Thyroid gland (tissue), 4 donors: ENCODE measurements at regions not wholly inside any gene's neighbourhood (a gene's known extent, or its start where the extent isn't known, plus 50 kb on each side); places are given as distances from the start of the nearest gene placed in this dataset.

Experiments
- DNase-seq, 2 donors: peaks; one replicate each; pipeline ENCODE4 v3.0.0-alpha.2; 2019
- H3K27ac ChIP-seq, 3 donors: fragments of 200-600 bp; sonication (generic); 1 replicate in 2 of 3; 2 replicates in 1 of 3; pipeline ENCODE4 v1.5.1; 2016 to 2019; ENCODE audit warnings: mild to moderate bottlenecking in 1 of 3, moderate library complexity in 1 of 3
- H3K27me3 ChIP-seq: fragments of 200-600 bp; sonication (generic); one replicate; pipeline ENCODE4 v1.5.1; 2019
- H3K36me3 ChIP-seq, 2 donors: fragments of 200-600 bp; sonication (generic); one replicate each; pipeline ENCODE4 v1.5.1; 2016 to 2019
- H3K4me1 ChIP-seq, 2 donors: fragments of 200-600 bp; sonication (generic); one replicate each; pipeline ENCODE4 v1.5.1; 2017 to 2019
- H3K4me3 ChIP-seq, 3 donors: fragments of 200-600 bp; sonication (generic); replicated peaks in 1 of 3; 1 replicate in 2 of 3; 2 replicates in 1 of 3; pipeline ENCODE4 v1.5.1; 2016; ENCODE audit warnings: mild to moderate bottlenecking in 1 of 3
- H3K9me3 ChIP-seq: fragments of 200-600 bp; sonication (generic); one replicate; pipeline ENCODE4 v1.5.1; 2017
- POLR2A ChIP-seq, 2 donors: fragments of 450-650 bp; IDR thresholded peaks; one replicate each; pipeline ENCODE4 v1.6.1; 2017; ENCODE audit warnings: antibody characterized with exemption in 2 of 2, mild to moderate bottlenecking in 2 of 2, moderate library complexity in 1 of 2
- WGBS, 2 donors: methylation state at CpG; one replicate each; pipeline ENCODE4 v1.1.5; 2017; 5-methylcytosine and 5-hydroxymethylcytosine counted together
- intact Hi-C: fragments of 100-400 bp; cut with DNase I; formaldehyde crosslinking; loops from one replicate; pipeline ENCODE4 v1.15.1; 2023
- TF ChIP-seq, protein P1 (sequence below), 6 experiments: fragments of 200-600 bp in 3 of 6; fragments of 450-650 bp in 3 of 6; sonication (generic) in 3 of 6; IDR thresholded peaks; one replicate each; pipeline ENCODE4 v1.5.1; 2016 to 2019; ENCODE audit warnings: antibody characterized with exemption in 6 of 6, mild to moderate bottlenecking in 2 of 6, inconsistent platforms in 1 of 6, moderate library complexity in 1 of 6

DNA sequence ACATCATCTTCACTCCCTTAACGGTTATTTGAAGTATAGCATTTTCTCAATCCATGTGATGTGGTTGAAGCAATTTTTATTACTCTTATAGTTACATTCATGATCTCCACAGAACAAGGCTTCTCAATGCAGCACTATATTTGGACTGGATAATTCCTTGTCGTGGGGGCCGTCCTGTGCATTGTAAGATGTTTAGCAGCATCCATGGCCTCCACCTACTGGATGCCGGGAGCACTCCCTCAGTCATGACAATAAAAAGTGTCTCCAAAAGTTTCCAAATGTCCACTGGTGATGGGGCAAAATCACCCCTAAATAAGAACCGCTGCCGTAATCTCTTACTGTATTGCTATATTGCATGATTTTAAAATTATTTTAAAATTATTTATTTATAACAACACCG lies 110.6 kb upstream of the DDX18 start:
- no peak overlapping the region for H3K27ac ChIP-seq
- TF ChIP-seq, protein P1, sequence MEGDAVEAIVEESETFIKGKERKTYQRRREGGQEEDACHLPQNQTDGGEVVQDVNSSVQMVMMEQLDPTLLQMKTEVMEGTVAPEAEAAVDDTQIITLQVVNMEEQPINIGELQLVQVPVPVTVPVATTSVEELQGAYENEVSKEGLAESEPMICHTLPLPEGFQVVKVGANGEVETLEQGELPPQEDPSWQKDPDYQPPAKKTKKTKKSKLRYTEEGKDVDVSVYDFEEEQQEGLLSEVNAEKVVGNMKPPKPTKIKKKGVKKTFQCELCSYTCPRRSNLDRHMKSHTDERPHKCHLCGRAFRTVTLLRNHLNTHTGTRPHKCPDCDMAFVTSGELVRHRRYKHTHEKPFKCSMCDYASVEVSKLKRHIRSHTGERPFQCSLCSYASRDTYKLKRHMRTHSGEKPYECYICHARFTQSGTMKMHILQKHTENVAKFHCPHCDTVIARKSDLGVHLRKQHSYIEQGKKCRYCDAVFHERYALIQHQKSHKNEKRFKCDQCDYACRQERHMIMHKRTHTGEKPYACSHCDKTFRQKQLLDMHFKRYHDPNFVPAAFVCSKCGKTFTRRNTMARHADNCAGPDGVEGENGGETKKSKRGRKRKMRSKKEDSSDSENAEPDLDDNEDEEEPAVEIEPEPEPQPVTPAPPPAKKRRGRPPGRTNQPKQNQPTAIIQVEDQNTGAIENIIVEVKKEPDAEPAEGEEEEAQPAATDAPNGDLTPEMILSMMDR (IDR thresholded peaks at IDR 0.05), result no peak
- TF ChIP-seq POLR2A (IDR thresholded peaks at IDR 0.05), result no peak
- no peak for DNase-seq
- no peaks in the 10 kb centered on the region for H3K36me3 ChIP-seq
- no peaks in the 10 kb centered on the region for H3K4me1 ChIP-seq
- H3K4me3 ChIP-seq, result no peak overlapping the region
- WGBS, 2 donors, result 89 to 91% methylated on average over 7 of the region's 7 CpGs
- intact Hi-C loops, result no loop called here
- H3K9me3 ChIP-seq, result no peaks in the 10 kb centered on the region
- no peaks in the 10 kb centered on the region for H3K27me3 ChIP-seq

DNA sequence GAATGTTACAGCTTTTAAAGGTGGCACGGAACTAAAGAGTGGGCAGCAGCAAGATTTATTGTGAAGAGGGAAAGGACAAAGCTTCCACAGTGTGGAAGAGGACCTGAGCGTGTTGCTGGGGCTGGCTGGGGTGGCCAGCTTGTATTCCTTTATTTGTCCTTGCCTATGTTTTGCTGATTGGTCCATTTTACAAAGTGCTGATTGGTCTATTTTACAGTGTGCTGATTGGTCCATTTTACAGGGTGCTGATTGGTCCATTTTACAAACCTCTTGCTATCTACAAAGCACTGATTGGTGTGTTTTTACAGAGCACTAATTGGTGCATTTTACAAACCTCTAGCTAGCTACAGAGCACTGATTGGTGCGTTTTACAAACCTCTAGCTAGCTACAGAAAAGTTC lies 109.7 kb upstream of the DDX18 start:
- 82 to 89% methylated on average over 3 of the region's 3 CpGs for WGBS, 2 donors
- Histone ChIP-seq H3K36me3 (no peaks in the 10 kb centered on the region), H3K4me1 (no peaks in the 10 kb centered on the region), H3K27ac (no peak overlapping the region), H3K27me3 (no peaks in the 10 kb centered on the region), H3K9me3 (no peaks in the 10 kb centered on the region), H3K4me3 (no peak overlapping the region)
- DNase-seq, result no peak
- intact Hi-C loops, result no loop called here
- TF ChIP-seq, protein P1 (IDR thresholded peaks at IDR 0.05), result no peak
- TF ChIP-seq POLR2A (IDR thresholded peaks at IDR 0.05), result no peak

DNA sequence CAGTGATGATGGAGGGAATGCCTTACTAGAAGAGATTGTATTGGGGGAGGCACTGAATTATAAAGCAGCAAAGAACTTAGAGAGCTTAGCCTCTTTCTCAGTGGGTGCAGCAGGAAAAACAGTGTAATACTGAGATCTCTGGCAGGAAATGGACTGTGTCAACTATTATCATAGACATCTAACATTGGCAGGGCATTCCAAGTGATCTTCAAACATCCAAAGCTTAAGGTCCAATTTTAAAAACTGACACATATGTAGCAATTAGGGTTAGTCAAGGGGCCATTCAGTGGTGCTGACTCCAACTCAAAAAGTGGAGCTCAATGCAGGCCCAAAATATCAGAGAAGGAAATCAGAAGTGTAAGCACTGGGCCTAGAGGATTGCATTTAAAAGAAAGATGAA lies 106.6 kb upstream of the DDX18 start:
- H3K4me1 ChIP-seq, result no peaks in the 10 kb centered on the region
- intact Hi-C loops, result no loop called here
- no peaks in the 10 kb centered on the region for H3K27me3 ChIP-seq
- no peaks in the 10 kb centered on the region for H3K36me3 ChIP-seq
- no peak for DNase-seq
- no peak for TF ChIP-seq POLR2A (IDR thresholded peaks at IDR 0.05)
- TF ChIP-seq, protein P1 (IDR thresholded peaks at IDR 0.05), result no peak
- H3K27ac ChIP-seq, result no peak overlapping the region
- no peaks in the 10 kb centered on the region for H3K9me3 ChIP-seq
- H3K4me3 ChIP-seq, result no peak overlapping the region

DNA sequence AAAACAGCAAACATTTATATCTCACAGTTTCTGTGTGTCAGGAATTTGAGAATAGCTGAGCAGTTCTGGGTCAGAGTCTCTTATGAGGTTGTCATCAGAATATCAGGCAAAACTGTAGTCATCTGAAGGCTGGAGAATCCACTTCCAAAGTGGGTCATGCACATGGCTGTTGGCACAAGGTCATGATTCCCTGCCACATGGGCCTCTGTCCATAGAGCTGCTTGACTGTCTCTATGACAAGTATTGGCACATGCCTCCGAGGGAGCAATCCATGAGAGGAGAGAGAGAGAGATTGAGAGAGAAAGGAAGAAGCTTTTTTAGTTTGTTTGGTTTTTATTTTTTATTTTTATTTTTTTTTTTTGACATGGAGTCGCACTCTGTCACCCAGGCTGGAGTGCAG lies 101.8 kb upstream of the DDX18 start:
- Histone ChIP-seq H3K4me1 (no peaks in the 10 kb centered on the region), H3K9me3 (no peaks in the 10 kb centered on the region), H3K27ac (no peak overlapping the region), H3K36me3 (no peaks in the 10 kb centered on the region), H3K4me3 (no peak overlapping the region), H3K27me3 (no peaks in the 10 kb centered on the region)
- WGBS, 2 donors, result 67 to 85% methylated on average over 2 of the region's 2 CpGs
- TF ChIP-seq, protein P1 (IDR thresholded peaks at IDR 0.05), result no peak
- no peak for DNase-seq
- intact Hi-C loops, result no loop called here

DNA sequence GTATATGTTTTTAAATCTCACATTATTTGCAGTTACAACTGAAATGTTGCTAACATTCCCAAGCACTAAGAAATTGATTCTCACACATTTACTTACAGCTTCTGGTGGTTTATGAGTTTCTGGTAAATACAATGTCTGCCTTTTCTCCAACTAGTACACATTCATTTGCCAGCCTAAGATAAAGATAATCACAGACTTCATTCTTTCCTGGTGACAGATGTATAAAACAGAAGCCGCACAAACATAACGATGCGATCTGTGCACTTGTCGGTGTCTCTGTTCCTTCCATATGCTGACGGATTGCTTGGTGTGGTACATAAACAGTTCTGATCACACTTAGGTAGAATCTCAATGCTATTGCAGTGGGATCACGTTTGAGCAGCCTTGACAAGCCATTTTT lies 100.4 kb upstream of the DDX18 start:
- intact Hi-C loops, result no loop called here
- no peaks in the 10 kb centered on the region for H3K4me1 ChIP-seq
- TF ChIP-seq, protein P1 (IDR thresholded peaks at IDR 0.05), result no peak
- no peak for TF ChIP-seq POLR2A (IDR thresholded peaks at IDR 0.05)
- 71 to 84% methylated on average over 6 of the region's 6 CpGs for WGBS, 2 donors
- no peak overlapping the region for H3K4me3 ChIP-seq
- DNase-seq, result no peak
- no peaks in the 10 kb centered on the region for H3K9me3 ChIP-seq
- H3K27me3 ChIP-seq, result no peaks in the 10 kb centered on the region
- H3K36me3 ChIP-seq, result no peaks in the 10 kb centered on the region
- no peak overlapping the region for H3K27ac ChIP-seq
